IPS DF 4.7 (cell line): ENCODE measurements at regions not wholly inside any gene's neighbourhood (a gene's known extent, or its start where the extent isn't known, plus 50 kb on each side); places are given as distances from the start of the nearest gene placed in this dataset.
"Not testable (repeated sequence)": the region's sequence is repeated elsewhere in the genome, so short reads cannot be mapped to it uniquely, and the experiment has no call there.

Experiments
- DNase-seq: peaks from one replicate; pipeline ENCODE4 v3.0.0-alpha.2; 2013; ENCODE audit warnings: low spot score; ENCODE audit errors: extremely low read depth

- no peak for DNase-seq
These were observed 216.5 kb upstream of the SSTR4 start for GRCh38 chr20:22818636-22819035.

GRCh38 chr20:22819112-22819511, 216.0 kb upstream of the SSTR4 start:
- DNase-seq = no peak

- DNase-seq = no peak
These were observed 215.3 kb upstream of the SSTR4 start for GRCh38 chr20:22819784-22820183.

- DNase-seq = no peak
These were observed 213.9 kb upstream of the SSTR4 start for GRCh38 chr20:22821081-22821727.

GRCh38 chr20:22821796-22822195, 213.3 kb upstream of the SSTR4 start:
- DNase-seq = no peak

DNA sequence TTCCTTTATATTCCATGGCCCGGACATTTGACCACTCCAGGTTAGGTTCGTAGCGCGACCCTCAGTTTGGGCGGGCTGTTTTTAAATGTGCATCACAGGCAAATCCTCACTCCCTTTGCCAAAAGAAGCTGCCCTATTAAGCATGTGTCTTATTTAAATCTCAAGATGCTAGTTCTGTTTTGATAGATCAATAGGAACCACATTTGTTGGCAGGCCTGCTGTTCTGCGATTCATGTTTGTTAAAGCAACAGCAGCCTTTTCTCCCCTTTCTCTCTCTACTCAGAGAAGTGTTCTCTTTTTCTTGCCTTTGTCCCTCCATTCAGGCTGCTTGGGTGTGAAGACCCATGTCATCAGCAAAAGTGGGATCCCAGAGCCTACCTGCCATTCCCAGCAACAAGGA, 212.0 kb upstream of the SSTR4 start:
- DNase-seq = no peak

- no peak for DNase-seq
These were observed 211.0 kb upstream of the SSTR4 start for GRCh38 chr20:22824077-22824476.

- DNase-seq = no peak
These were observed 210.0 kb upstream of the SSTR4 start for GRCh38 chr20:22825076-22825475.

DNA sequence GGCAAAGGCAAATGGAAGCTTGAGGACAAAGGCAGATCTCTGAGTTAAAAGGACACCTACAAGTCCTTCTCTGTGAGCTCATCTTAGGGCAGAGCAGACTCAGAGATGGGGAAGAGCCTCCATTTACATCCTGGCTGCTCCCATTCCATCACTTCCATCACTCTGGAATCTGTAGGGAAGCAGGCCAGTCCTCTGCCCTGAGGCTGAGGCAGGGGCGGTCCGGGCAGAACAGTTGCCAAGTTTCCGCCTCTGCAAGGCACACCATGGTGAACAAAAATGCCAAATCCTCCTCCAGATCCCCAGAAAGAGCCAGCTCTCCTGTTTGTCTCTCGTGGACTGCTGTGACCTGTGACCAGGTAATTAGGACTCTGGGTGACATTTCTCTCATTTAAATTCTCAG, 209.6 kb upstream of the SSTR4 start:
- DNase-seq = no peak

- DNase-seq = no peak
These were observed 208.5 kb upstream of the SSTR4 start for GRCh38 chr20:22826306-22827230.

DNA sequence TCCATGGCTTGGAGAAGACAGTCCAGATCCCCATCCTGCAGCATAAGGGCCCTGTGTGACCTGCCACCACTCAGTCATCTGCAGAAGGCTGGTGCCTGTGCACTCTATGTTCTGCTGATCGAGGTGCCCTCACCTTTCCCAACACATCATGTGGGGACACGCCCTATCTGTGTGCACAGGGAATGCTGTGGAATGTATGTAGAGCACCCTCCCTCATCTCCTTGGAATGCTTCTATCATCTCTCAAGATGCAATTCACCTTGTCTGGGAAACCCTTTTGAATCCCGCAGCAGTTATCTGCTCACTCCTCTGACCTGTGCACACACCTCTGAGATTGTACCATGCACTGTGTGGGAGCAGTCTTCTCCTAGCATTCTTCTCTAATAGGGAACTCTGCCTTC, 207.2 kb upstream of the SSTR4 start:
- no peak for DNase-seq

DNA sequence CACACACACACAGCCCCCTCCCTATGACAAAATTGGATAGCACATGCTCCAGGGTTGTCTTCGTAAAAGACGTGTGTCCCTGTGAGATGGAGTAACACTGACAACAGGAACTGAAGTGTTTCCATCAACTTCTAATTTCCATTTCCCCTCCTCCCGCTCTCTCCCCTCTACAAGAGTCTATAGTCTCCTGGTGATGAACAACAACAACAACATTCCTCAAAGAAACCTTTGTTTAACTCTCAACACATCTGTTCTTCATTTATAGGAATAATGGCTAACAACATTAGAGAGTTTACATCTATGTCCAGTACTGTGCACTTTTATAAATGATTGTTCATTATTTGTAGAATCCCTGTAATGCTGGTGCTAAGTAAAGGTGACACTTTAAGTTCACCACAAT, 205.8 kb upstream of the SSTR4 start:
- no peak for DNase-seq

GRCh38 chr20:22830138-22830537, 205.0 kb upstream of the SSTR4 start:
- no peak for DNase-seq

GRCh38 chr20:22830715-22831114, 204.4 kb upstream of the SSTR4 start:
- not testable (repeated sequence) for DNase-seq

DNA sequence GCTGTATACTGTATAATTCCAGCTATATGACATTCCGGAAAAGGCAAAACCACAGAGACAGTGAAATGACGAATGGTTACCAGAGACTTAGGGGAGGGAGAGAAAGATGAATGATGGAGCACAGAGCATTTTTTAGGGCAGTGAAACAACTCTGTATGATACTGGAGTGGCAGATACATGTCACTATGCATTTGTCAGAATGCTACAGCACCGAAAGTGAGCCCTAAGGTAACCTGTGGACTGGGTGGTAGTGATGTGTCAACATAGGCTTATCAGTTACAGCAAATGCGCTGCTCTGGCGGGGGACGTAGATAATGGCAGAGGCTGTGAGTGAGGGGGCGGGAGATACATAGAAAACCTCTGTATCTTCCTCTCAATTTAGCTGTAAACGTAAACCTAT, 201.3 kb upstream of the SSTR4 start:
- no peak for DNase-seq

- no peak for DNase-seq
These were observed 200.4 kb upstream of the SSTR4 start for GRCh38 chr20:22834651-22835256.

DNA sequence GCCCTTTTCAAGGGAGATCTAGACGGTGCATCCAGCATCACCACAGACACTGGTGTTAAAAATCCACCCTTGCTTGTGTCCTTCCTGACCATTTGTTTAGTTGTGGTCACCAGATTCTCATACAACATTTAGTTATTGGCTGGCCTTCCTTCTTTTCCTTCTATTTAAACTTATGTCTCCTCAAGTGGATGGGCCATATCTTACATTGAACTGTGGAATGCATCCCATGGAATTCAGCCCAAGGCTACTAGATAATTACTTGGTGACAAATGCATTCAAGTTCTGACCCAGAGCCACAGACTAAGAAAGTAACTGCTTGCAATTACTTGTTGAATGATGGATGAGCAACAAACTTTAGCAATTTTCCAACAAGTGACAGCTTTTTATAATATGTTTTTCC, 198.9 kb upstream of the SSTR4 start:
- DNase-seq = no peak

DNA sequence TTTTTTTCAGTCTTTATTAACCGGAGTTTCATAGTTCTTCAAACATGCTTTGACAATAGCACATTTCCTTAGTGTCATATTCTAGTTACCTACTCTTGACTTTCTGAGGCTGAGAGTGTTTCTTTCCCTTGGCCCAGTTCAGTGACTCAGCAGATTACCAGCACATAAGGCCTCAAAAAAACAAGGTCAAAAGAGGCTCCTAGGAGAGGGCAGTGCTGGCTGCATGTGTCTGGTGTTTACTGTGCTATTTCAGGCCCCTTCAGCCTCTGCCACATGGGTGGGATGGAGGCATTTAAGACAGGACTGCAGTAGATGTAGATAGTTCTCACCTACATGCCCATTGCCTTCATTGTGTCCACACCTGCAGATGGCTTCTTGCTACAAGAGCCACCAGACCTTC, 198.2 kb upstream of the SSTR4 start:
- no peak for DNase-seq

- no peak for DNase-seq
These were observed 197.1 kb upstream of the SSTR4 start for GRCh38 chr20:22838001-22838400.

DNA sequence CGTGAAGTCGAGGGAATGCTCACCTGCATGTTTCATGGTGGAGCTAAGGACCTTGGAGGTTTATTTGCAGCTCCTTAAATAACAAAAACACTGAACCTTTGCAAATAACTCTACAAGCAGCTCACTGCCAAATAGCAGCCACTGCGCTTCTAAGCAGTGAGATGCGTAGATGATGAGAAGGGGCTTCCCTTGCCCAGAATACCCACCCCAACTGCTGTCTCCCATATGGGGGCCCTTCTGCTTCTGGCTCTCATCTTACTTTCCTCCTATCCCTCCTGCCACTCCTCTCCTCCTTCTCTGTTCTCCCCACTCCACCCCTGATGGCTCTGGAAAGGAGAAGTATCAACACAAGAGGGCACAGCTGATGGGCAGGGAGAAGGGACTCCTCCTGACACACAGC, 193.3 kb upstream of the SSTR4 start:
- DNase-seq = no peak

GRCh38 chr20:22842793-22843192, 192.3 kb upstream of the SSTR4 start:
- no peak for DNase-seq

GRCh38 chr20:22844959-22845358, 190.2 kb upstream of the SSTR4 start:
- no peak for DNase-seq
